H9 (cell line): ENCODE measurements at regions not wholly inside any gene's neighbourhood (a gene's known extent, or its start where the extent isn't known, plus 50 kb on each side); places are given as distances from the start of the nearest gene placed in this dataset.

Source experiments
- DNase-seq: peaks from one replicate; pipeline ENCODE4 v3.0.0-alpha.2; 2017
- H2AFZ ChIP-seq: one replicate; pipeline ENCODE4 v1.6.1; 2013; ENCODE audit warnings: mild to moderate bottlenecking, low read length, control low read depth, moderate library complexity
- H2AK5ac ChIP-seq: 2 replicates; pipeline ENCODE4 v1.6.1; 2013; ENCODE audit warnings: low read length, control low read depth, mixed read lengths; ENCODE audit not compliant: insufficient read length
- H2BK120ac ChIP-seq: one replicate; pipeline ENCODE4 v1.6.1; 2013; ENCODE audit warnings: low read depth, mild to moderate bottlenecking, low read length, control low read depth, inconsistent platforms; ENCODE audit not compliant: poor library complexity, severe bottlenecking
- H2BK12ac ChIP-seq: 2 replicates; pipeline ENCODE4 v1.6.1; 2013; ENCODE audit warnings: low read length, control low read depth, mixed read lengths, low read depth; ENCODE audit not compliant: insufficient read length
- H2BK15ac ChIP-seq: 2 replicates; pipeline ENCODE4 v1.6.1; 2013; ENCODE audit warnings: low read depth, low read length, control low read depth
- H2BK20ac ChIP-seq: one replicate; pipeline ENCODE4 v1.6.1; 2013; ENCODE audit warnings: low read depth, mild to moderate bottlenecking, low read length, control low read depth, inconsistent platforms; ENCODE audit not compliant: poor library complexity, severe bottlenecking
- H2BK5ac ChIP-seq: 2 replicates; pipeline ENCODE4 v1.6.1; 2013; ENCODE audit warnings: low read length, control low read depth, mixed read lengths; ENCODE audit not compliant: insufficient read length
- H3K14ac ChIP-seq: 2 replicates; pipeline ENCODE4 v1.6.1; 2013; ENCODE audit warnings: low read length, control low read depth; ENCODE audit not compliant: insufficient read depth
- H3K18ac ChIP-seq: 2 replicates; pipeline ENCODE4 v1.6.1; 2013; ENCODE audit warnings: low read depth, mild to moderate bottlenecking, mixed read lengths, low read length, control low read depth; ENCODE audit not compliant: insufficient read length
- H3K23ac ChIP-seq: 2 replicates; pipeline ENCODE4 v1.6.1; 2013; ENCODE audit warnings: low read length, control low read depth, mixed read lengths, low read depth; ENCODE audit not compliant: insufficient read length
- H3K23me2 ChIP-seq: 2 replicates; pipeline ENCODE4 v1.6.1; 2013; ENCODE audit warnings: low read depth, mild to moderate bottlenecking, mixed read lengths, low read length, control low read depth; ENCODE audit not compliant: insufficient read length, poor library complexity, severe bottlenecking
- H3K27ac ChIP-seq: 2 replicates; pipeline ENCODE4 v1.5.1; 2013; ENCODE audit warnings: low read length, control low read depth, mixed read lengths, low read depth; ENCODE audit not compliant: insufficient read length
- H3K27me3 ChIP-seq: 2 replicates; pipeline ENCODE4 v1.6.1; 2013; ENCODE audit warnings: low read length, control low read depth, inconsistent platforms; ENCODE audit not compliant: insufficient read depth
- H3K4ac ChIP-seq: 2 replicates; pipeline ENCODE4 v1.6.1; 2013; ENCODE audit warnings: low read depth, mild to moderate bottlenecking, control low read depth, inconsistent platforms, low read length, moderate library complexity
- H3K4me1 ChIP-seq: 2 replicates; pipeline ENCODE4 v1.6.1; 2013; ENCODE audit warnings: low read length, control low read depth, inconsistent platforms; ENCODE audit not compliant: insufficient read depth
- H3K4me2 ChIP-seq: 2 replicates; pipeline ENCODE4 v1.6.1; 2013; ENCODE audit warnings: low read length, control low read depth, mixed read lengths; ENCODE audit not compliant: insufficient read length, insufficient read depth
- H3K56ac ChIP-seq: 2 replicates; pipeline ENCODE4 v1.6.1; 2013; ENCODE audit warnings: low read depth, mild to moderate bottlenecking, mixed read lengths, low read length, control low read depth; ENCODE audit not compliant: insufficient read length
- H3K79me1 ChIP-seq: 2 replicates; pipeline ENCODE4 v1.6.1; 2013; ENCODE audit warnings: low read depth, mild to moderate bottlenecking, moderate library complexity, low read length, control low read depth, inconsistent platforms; ENCODE audit not compliant: insufficient read depth, poor library complexity, severe bottlenecking
- H3K79me2 ChIP-seq: 2 replicates; pipeline ENCODE4 v1.6.1; 2013; ENCODE audit warnings: low read length, control low read depth, inconsistent platforms; ENCODE audit not compliant: insufficient read depth
- H3K9ac ChIP-seq: 2 replicates; pipeline ENCODE4 v1.6.1; 2013; ENCODE audit warnings: low read length, control low read depth, mixed read lengths; ENCODE audit not compliant: insufficient read length; ENCODE audit errors: extremely low read depth
- H3K9me3 ChIP-seq: one replicate; pipeline ENCODE4 v1.6.1; 2013; ENCODE audit warnings: low read depth, low read length, inconsistent platforms; ENCODE audit not compliant: control insufficient read depth
- H3T11ph ChIP-seq: one replicate; pipeline ENCODE4 v1.6.1; 2013; ENCODE audit warnings: mild to moderate bottlenecking, low read length, control low read depth, inconsistent platforms
- H4K20me1 ChIP-seq: one replicate; pipeline ENCODE4 v1.6.1; 2013; ENCODE audit not compliant: control insufficient read depth, insufficient read length, insufficient read depth
- H4K5ac ChIP-seq: 2 replicates; pipeline ENCODE4 v1.6.1; 2013; ENCODE audit warnings: low read depth, mild to moderate bottlenecking, mixed read lengths, low read length, control low read depth; ENCODE audit not compliant: insufficient read length
- H4K8ac ChIP-seq: replicated peaks from 2 replicates; pipeline ENCODE4 v1.6.1; 2013; ENCODE audit warnings: low read length, control low read depth, mixed read lengths, low read depth; ENCODE audit not compliant: insufficient read length
- H4K91ac ChIP-seq: 2 replicates; pipeline ENCODE4 v1.6.1; 2013; ENCODE audit warnings: low read depth, mild to moderate bottlenecking, moderate library complexity, mixed read lengths, low read length, control low read depth; ENCODE audit not compliant: insufficient read length
- H3K27ac Mint-ChIP-seq, 3 experiments: 2 replicates in 2 of 3; 3 replicates in 1 of 3; pipeline ENCODE4 v1.8.0; 2020 to 2021; ENCODE audit warnings: mixed read lengths in 3 of 3, mild to moderate bottlenecking in 1 of 3, moderate library complexity in 1 of 3
- H3K27me3 Mint-ChIP-seq: 2 replicates; pipeline ENCODE4 v1.8.0; 2021; ENCODE audit warnings: low read depth, mild to moderate bottlenecking, moderate library complexity, mixed read lengths
- H3K36me3 Mint-ChIP-seq, 3 experiments: 2 replicates in 2 of 3; 3 replicates in 1 of 3; pipeline ENCODE4 v1.8.0; 2020 to 2021; ENCODE audit warnings: low read depth in 3 of 3, mixed read lengths in 3 of 3; ENCODE audit not compliant: insufficient read depth in 1 of 3
- H3K4me1 Mint-ChIP-seq, 2 experiments: 2 replicates each; pipeline ENCODE4 v1.8.0; 2020; ENCODE audit warnings: mixed read lengths in 2 of 2
- H3K4me3 Mint-ChIP-seq, 2 experiments: 2 replicates in 1 of 2; 3 replicates in 1 of 2; pipeline ENCODE4 v1.8.0; 2020 to 2021; ENCODE audit warnings: mild to moderate bottlenecking in 2 of 2, mixed read lengths in 2 of 2, moderate library complexity in 1 of 2
- H3K9me3 Mint-ChIP-seq, 2 experiments: 2 replicates in 1 of 2; 3 replicates in 1 of 2; pipeline ENCODE4 v1.8.0; 2020; ENCODE audit warnings: mild to moderate bottlenecking in 2 of 2, mixed read lengths in 2 of 2, moderate library complexity in 1 of 2
- TF ChIP-seq, protein P1 (sequence below): fragments of 200-600 bp; sonication (generic); conservative IDR thresholded peaks from 3 replicates; pipeline ENCODE4 v1.8.0; 2021; ENCODE audit warnings: antibody characterized with exemption, mild to moderate bottlenecking

DNA sequence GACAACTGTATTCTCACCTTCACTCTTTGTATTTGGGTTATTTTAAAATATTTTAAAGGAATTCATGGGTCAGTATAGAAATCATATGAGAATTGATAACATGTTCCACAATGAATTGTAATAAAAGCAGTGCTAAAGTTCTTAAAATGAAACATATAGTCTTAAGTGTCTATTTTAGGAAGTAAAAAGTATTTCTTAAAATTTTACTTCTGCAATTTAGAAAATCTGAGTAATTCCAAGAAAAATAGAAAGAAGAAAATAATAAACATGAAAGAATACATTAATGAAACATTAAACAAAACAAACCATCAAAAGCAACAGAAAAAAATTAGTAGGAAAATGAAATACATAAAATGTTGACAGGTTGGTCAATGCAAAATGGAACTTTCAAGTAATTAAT lies 332.4 kb downstream of the ETS1 start:
- H3K36me3 Mint-ChIP-seq, result no peaks in the 10 kb centered on the region
- no peak overlapping the region for H3K18ac ChIP-seq
- H3K9ac ChIP-seq, result no peak overlapping the region
- no peaks in the 10 kb centered on the region for H3K27me3 ChIP-seq
- no peak overlapping the region for H4K91ac ChIP-seq
- H2BK15ac ChIP-seq, result no peak overlapping the region
- H2BK20ac ChIP-seq, result no peak overlapping the region
- H3K9me3 Mint-ChIP-seq, result no peaks in the 10 kb centered on the region
- TF ChIP-seq, protein P1, sequence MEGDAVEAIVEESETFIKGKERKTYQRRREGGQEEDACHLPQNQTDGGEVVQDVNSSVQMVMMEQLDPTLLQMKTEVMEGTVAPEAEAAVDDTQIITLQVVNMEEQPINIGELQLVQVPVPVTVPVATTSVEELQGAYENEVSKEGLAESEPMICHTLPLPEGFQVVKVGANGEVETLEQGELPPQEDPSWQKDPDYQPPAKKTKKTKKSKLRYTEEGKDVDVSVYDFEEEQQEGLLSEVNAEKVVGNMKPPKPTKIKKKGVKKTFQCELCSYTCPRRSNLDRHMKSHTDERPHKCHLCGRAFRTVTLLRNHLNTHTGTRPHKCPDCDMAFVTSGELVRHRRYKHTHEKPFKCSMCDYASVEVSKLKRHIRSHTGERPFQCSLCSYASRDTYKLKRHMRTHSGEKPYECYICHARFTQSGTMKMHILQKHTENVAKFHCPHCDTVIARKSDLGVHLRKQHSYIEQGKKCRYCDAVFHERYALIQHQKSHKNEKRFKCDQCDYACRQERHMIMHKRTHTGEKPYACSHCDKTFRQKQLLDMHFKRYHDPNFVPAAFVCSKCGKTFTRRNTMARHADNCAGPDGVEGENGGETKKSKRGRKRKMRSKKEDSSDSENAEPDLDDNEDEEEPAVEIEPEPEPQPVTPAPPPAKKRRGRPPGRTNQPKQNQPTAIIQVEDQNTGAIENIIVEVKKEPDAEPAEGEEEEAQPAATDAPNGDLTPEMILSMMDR, result no peak
- H3K79me2 ChIP-seq, result no peaks in the 10 kb centered on the region
- H3T11ph ChIP-seq, result no peak overlapping the region
- no peak overlapping the region for H2BK120ac ChIP-seq
- H3K27me3 Mint-ChIP-seq, result no peaks in the 10 kb centered on the region
- H2BK12ac ChIP-seq, result no peak overlapping the region
- no peak overlapping the region for H4K8ac ChIP-seq
- H3K4me1 Mint-ChIP-seq, result peaks cover 0 to 4% of the 10 kb centered on the region in 2 experiments; a peak in 1 of 4 replicates
- H2AK5ac ChIP-seq, result no peak overlapping the region
- no peaks in the 10 kb centered on the region for H4K20me1 ChIP-seq
- no peak overlapping the region for H3K27ac ChIP-seq
- no peak overlapping the region for H3K4me2 ChIP-seq
- H3K56ac ChIP-seq, result no peak overlapping the region
- no peak overlapping the region for H2BK5ac ChIP-seq
- DNase-seq, result no peak
- H4K5ac ChIP-seq, result no peak overlapping the region
- H3K4me3 Mint-ChIP-seq, result no peak overlapping the region
- no peaks in the 10 kb centered on the region for H3K79me1 ChIP-seq
- no peaks in the 10 kb centered on the region for H3K4me1 ChIP-seq
- no peak overlapping the region for H3K27ac Mint-ChIP-seq
- H3K14ac ChIP-seq, result no peak overlapping the region
- no peaks in the 10 kb centered on the region for H3K9me3 ChIP-seq
- H2AFZ ChIP-seq, result no peak overlapping the region
- H3K4ac ChIP-seq, result no peak overlapping the region
- H3K23me2 ChIP-seq, result no peaks in the 10 kb centered on the region
- no peak overlapping the region for H3K23ac ChIP-seq
